Activated T-cell treated with anti-CD3 and anti-CD28 coated beads for 4 hours (primary cell): ENCODE measurements at regions not wholly inside any gene's neighbourhood (a gene's known extent, or its start where the extent isn't known, plus 50 kb on each side); places are given as distances from the start of the nearest gene placed in this dataset.
"Not testable (repeated sequence)": the region's sequence is repeated elsewhere in the genome, so short reads cannot be mapped to it uniquely, and the experiment has no call there.

Experiments
- DNase-seq: peaks from one replicate; pipeline ENCODE4 v3.0.0-alpha.2; 2020

DNA sequence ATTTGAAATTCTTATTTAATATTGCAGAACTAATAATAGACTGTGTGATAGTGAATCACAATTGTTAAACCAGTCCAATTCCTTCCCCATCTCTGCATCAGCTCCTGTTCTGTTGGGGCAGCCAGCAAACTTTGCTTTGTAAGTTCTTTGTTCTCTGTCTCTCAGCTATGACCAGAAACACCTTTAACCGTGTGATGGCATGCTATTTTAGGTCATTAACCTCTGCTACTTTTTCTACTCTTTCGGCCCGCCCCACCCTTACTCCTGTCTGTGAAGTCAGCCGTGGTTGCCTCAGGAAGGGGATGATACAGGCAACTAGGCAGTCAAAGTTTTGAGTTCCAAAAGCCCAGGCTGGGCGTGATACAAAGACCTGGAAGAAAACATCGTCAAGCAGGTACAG, 51.3 kb upstream of the EGFL6 start:
- no peak for DNase-seq

DNA sequence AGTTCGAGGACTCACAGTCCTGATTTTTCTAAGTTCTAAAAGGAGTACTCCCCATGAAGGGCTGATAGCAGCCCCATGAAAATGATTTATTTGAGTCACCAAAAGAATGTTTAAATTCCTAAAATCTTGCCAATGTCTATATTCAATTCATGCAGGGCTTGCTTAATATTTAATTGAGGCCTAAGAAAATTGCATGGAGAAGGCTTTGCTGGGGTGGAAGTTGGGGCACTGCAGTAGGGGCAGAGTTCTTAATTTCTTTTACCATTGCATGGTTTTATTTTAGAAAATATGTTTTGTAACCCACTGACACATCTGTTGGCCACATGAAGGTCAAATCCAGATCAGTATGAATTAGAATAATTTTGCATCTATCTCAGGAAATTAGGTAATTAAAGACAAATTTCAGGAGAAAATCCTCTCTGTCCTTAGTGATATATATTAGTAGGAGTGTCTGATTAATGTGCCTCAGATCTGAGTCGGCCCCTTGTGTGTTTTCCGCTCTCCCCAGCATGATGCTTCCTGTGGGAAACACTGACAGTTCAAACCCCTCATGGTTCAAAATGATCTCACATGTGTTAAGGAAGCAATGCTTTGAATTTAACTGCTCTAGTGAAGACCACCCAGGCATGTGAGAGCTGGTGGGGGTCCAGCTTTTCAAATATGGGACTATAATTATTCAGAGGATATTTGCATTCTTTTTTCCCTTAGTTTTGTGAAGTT, 54.0 kb upstream of the EGFL6 start:
- DNase-seq: no peak

- no peak for DNase-seq
Observed at GRCh38 chrX:13511944-13512330, 57.5 kb upstream of the EGFL6 start.

GRCh38 chrX:13511241-13511943, 58.0 kb upstream of the EGFL6 start:
- no peak for DNase-seq

GRCh38 chrX:13507893-13508292, 61.5 kb upstream of the EGFL6 start:
- DNase-seq: no peak

GRCh38 chrX:13506574-13506973, 62.8 kb upstream of the EGFL6 start:
- peak; percentile 17 for DNase-seq

- DNase-seq: no peak
Observed at GRCh38 chrX:13502590-13502989, 66.8 kb upstream of the EGFL6 start.

DNA sequence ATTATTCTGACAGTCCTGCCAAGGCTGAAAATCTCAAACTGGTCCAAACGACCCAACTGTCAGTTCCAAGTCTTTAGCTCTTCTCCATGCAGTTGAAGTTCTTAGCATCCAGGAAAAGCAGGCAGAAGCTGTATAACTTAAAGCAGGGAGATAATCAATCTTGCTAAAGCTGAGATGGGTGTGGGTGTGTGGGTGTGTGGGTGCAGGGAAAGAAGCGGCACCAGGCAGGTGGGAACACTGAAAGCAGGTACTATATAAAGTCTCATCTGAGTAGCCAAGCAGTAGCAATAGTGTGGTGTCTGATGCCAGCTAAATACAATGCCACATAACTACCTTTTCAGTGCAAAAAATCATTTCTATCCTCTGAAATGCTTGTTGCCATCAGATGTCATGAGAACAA, 69.7 kb upstream of the EGFL6 start:
- DNase-seq: no peak

- DNase-seq: no peak
Observed at GRCh38 chrX:13498238-13498637, 71.2 kb upstream of the EGFL6 start.

DNA sequence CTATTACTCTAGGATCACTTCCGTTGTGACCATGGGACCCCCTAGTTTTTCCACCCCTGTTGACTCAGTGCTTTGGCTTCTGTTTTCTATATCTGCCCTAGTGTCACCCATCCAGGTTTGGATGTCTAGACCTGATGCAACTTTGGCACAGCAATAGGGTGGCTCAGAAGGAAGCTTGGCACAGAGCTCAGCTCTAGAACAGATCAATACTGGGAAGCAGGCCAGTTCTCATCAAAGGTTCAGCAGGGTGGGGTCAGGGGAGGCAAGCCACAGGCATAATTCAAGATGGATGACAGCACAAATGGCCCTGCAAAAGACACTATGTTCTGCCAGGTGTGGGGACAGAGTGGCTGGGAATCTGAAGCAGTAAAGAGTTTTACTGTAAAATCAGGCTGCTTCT, 74.2 kb upstream of the EGFL6 start:
- DNase-seq: no peak

DNA sequence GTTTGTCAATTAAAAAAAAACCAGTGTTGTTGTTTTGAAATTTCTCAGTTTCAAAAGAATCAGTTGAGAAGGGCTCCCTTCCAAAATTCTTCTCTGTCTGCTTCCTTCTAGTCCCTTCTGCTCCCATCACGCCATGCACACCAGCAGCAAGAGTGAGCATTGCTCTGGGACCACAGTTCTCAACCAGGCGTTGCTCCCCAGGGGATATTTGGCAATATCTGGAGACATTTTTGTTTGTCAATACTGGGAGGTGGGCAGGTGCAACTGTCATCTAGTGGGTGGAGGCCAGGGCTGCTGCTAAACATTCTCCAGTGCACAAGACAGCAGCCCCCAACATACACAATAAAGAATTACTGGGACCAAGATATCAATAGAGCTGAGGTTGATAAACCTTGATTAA, 74.8 kb upstream of the EGFL6 start:
- DNase-seq: no peak

DNA sequence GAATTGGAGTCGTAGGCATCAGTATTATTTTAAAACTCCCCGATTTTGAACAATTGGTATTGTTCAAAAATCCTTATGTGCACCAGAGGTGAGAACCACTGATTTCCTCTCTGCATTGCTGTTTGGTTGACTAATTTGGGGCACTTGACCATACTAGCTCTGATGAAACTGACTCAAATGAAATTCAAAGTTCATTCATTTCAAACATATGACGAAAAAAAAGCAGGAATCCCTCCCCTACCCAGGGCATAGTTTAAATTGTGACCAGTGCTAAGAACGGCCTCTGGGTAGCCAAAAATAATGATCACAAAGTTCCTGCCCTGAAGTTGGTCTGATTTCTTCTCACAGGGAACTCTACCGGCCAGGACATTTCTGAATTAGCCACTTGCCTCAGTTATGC, 75.7 kb upstream of the EGFL6 start:
- DNase-seq: no peak

DNA sequence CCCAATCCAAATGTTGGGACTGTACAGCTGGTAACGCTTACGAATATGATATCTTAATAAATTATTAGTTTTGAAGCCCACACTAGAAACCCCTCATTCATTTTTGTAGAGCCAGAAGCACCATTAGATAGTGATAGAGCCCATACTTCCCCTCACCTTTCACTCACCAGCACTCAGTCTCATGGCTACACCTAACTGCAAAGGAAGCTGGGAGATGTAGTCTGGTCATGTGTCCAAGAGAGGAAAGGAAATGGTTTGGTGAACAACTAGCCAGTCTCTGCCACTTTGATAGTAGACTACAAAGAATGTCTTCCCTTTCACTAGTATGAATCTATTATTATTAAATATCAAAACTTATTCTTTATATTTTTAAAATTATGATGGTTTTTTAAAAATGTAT, 77.1 kb upstream of the EGFL6 start:
- no peak for DNase-seq

DNA sequence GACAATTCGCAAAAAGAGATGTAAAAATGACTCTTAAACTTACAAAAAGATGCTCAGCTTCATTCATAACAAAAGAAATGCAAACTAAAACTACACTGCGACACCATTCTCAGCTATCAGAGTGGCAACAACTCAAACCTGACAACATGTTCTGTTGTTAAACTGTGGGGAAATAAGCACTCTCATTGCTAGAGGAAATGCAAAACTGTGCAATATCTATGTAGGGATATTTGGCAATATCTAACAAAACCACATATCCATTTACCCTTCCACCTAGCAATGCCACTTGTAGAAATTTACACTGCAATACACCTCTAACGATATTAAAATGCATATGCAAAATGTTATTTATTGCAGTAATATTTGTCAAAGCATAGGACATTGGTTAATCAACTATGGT, 78.3 kb upstream of the EGFL6 start:
- DNase-seq: no peak

GRCh38 chrX:13489454-13489853, 79.9 kb upstream of the EGFL6 start:
- DNase-seq: no peak

DNA sequence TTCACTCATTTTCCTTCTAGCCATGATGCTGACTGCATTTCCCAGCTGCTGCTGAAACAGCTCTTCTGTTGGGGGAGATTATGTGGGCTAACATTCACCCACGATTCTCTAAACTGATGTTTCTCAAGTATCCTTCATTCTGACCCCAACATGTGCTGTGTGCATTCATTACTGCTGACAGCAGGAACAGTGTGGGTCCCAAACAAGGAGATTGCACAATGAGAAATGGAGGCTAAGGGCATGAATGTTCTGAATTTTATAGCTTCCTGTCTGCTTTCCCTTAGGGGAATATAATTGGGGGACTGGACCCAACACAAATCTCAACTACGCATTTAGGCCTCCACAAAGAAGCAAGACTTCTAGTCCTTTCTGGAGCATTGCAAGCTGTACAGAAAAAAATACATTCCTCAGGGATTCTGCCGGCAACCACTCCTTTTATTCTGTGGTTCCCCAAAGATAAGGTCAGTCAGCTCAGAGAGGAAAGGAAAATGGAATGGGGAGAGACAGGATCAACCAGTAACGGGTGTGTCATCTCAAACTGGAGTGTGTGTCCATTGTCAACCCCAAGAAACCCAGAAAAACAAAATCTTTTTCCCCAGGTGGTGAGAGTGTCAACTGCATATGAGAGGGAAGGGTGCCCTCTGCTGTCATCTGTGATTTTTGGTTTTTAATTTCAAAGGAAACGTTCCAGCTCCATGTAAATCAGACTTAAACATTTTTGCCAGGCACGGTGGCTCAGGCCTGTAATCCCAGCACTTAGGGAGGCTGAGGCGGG, 81.5 kb upstream of the EGFL6 start:
- peak; percentile 29 for DNase-seq

GRCh38 chrX:13485167-13485566, 84.2 kb upstream of the EGFL6 start:
- no peak for DNase-seq

DNA sequence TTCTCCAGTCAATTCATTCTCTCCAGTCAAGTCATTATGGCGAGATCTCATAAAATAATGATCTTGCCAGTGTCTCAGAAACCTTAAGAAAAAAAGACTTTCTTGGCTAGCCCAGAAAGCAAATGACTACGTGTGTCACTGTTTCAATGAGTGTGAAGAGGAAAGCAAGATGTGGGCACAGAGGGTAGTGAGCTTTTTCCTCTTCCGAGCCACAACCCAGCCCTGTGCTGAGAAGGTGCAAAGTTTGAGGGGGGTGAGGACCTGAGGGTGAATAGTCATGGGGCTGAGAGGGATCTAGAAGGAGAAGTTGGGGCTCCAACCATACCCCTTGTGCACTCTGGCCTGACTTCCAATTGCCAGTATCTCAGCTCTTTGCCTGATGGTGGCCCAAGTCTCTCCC, 85.6 kb upstream of the EGFL6 start:
- DNase-seq: no peak

- DNase-seq: no peak
Observed at GRCh38 chrX:13482746-13483541, 86.5 kb upstream of the EGFL6 start.

DNA sequence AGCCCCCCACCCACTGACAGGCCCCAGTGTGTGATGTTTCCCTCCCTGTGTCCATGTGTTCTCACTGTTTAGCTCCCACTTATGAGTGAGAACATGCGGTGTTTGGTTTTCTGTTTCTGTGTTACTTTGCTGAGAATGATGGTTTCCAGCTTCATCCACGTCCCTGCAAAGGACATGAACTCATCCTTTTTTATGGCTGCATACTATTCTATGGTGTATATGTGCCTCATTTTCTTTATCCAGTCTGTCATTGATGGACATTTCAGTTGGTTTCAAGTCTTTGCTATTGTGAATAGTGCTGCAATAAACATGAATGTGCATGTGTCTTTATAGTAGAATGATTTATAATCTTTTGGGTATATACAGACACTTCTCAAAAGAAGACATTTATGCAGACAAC, 88.6 kb upstream of the EGFL6 start:
- DNase-seq: not testable (repeated sequence)

DNA sequence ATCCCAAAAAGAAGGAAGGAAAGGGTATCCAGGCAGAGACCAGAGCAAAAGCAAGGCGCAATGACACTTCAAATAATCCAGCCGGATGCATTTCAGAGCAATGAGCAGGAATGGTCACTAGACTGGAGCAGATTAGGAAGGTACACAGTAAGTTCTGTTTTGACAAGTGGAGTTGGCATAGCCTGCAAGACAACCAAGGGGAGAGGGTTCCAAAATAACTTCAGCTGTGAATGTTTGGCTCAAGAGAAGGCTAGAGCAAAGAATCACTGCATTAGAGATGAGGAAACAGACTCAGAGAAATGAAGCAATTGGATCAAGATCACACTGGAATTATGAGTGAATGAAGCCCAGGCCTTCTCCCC, 90.0 kb upstream of the EGFL6 start:
- DNase-seq: no peak

- DNase-seq: no peak
Observed at GRCh38 chrX:13478740-13479451, 90.5 kb upstream of the EGFL6 start.

DNA sequence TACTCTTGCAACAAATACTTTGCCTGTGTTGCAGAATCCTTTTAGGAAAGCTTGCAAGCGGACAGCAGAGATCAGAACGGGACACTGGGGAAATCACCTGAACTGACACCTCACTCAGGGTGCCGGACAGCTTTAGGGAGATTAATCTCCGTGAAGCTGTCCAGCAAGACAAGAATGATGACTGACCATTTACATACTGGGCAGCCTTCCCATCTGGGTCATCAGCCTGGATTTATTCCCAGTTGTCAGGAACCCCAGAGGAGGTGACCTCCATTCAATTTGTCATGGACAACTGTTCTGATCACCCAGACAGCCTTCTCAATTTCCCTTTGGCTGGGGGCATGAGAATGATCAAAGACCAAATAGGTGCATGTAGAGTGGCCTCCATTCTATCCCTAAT, 93.0 kb upstream of the EGFL6 start:
- DNase-seq: no peak
